Astrocyte (in vitro differentiated cells and primary cell): ENCODE measurements at regions not wholly inside any gene's neighbourhood (a gene's known extent, or its start where the extent isn't known, plus 50 kb on each side); places are given as distances from the start of the nearest gene placed in this dataset.

ENCODE experiments used
- EZH2 ChIP-seq: IDR thresholded peaks from 2 replicates; pipeline ENCODE4 v1.6.1; 2012; ENCODE audit warnings: mild to moderate bottlenecking, low read length, inconsistent platforms; ENCODE audit not compliant: insufficient read depth
- TF ChIP-seq, protein P1 (sequence below): IDR thresholded peaks from 2 replicates; pipeline ENCODE4 v1.5.1; 2011; ENCODE audit warnings: low read depth, mild to moderate bottlenecking, inconsistent platforms, low read length, moderate library complexity; ENCODE audit not compliant: insufficient read depth

DNA sequence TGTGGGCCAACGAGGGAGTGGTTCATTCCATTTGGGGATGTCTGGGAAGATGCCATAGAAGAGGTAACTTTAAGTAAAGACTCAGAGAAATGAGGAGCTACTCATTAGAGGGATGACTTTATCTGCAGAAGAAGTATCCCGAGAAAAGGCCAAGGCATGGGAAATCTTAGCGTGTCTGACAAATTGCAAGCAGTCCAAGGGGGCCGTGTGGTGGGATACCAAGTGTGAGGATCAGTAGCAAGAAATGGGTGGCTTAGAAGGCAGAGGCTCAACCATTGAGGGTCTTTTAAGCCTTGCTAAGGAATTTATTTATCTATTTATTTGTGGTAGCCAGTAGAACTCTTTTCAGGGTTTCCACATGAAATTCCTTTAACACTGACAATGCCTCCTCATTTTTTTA, 436.4 kb downstream of the RNF144A start:
- TF ChIP-seq, protein P1, sequence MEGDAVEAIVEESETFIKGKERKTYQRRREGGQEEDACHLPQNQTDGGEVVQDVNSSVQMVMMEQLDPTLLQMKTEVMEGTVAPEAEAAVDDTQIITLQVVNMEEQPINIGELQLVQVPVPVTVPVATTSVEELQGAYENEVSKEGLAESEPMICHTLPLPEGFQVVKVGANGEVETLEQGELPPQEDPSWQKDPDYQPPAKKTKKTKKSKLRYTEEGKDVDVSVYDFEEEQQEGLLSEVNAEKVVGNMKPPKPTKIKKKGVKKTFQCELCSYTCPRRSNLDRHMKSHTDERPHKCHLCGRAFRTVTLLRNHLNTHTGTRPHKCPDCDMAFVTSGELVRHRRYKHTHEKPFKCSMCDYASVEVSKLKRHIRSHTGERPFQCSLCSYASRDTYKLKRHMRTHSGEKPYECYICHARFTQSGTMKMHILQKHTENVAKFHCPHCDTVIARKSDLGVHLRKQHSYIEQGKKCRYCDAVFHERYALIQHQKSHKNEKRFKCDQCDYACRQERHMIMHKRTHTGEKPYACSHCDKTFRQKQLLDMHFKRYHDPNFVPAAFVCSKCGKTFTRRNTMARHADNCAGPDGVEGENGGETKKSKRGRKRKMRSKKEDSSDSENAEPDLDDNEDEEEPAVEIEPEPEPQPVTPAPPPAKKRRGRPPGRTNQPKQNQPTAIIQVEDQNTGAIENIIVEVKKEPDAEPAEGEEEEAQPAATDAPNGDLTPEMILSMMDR = no peak
- TF ChIP-seq EZH2 = no peak
